SU-DHL-6 (cell line): ENCODE measurements at regions not wholly inside any gene's neighbourhood (a gene's known extent, or its start where the extent isn't known, plus 50 kb on each side); places are given as distances from the start of the nearest gene placed in this dataset.

Experiments used
- EZH2phosphoT487 ChIP-seq: fragments of 200-600 bp; sonication (generic), shearing (Covaris generic); conservative IDR thresholded peaks from 2 replicates; pipeline ENCODE4 v1.6.1; 2018; ENCODE audit warnings: mild to moderate bottlenecking, antibody characterized with exemption, low read length, moderate library complexity, mixed read lengths
- TF ChIP-seq, protein P1 (sequence below): fragments of 200-600 bp; sonication (generic); IDR thresholded peaks from one replicate; pipeline ENCODE4 v1.5.1; 2017; ENCODE audit warnings: antibody characterized with exemption, mild to moderate bottlenecking, low read length, moderate library complexity; ENCODE audit not compliant: insufficient read depth, poor library complexity, severe bottlenecking

- TF ChIP-seq, protein P1, sequence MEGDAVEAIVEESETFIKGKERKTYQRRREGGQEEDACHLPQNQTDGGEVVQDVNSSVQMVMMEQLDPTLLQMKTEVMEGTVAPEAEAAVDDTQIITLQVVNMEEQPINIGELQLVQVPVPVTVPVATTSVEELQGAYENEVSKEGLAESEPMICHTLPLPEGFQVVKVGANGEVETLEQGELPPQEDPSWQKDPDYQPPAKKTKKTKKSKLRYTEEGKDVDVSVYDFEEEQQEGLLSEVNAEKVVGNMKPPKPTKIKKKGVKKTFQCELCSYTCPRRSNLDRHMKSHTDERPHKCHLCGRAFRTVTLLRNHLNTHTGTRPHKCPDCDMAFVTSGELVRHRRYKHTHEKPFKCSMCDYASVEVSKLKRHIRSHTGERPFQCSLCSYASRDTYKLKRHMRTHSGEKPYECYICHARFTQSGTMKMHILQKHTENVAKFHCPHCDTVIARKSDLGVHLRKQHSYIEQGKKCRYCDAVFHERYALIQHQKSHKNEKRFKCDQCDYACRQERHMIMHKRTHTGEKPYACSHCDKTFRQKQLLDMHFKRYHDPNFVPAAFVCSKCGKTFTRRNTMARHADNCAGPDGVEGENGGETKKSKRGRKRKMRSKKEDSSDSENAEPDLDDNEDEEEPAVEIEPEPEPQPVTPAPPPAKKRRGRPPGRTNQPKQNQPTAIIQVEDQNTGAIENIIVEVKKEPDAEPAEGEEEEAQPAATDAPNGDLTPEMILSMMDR: no peak
- no peak for TF ChIP-seq EZH2phosphoT487
These were observed 135.0 kb downstream of the CSNK2A3 start for GRCh38 chr11:11217929-11218628.
